Caki2 (cell line): ENCODE measurements at regions not wholly inside any gene's neighbourhood (a gene's known extent, or its start where the extent isn't known, plus 50 kb on each side); places are given as distances from the start of the nearest gene placed in this dataset.

Source experiments
- DNase-seq: peaks from one replicate; pipeline ENCODE4 v3.0.0-alpha.2; 2015; ENCODE audit warnings: low read depth
- in situ Hi-C: cut with HindIII; loops from 2 replicates; pipeline ENCODE4 v1.10.0; 2016; ENCODE audit warnings: low sequenced_read_pairs, low pct_unique_long_range_greater_than_20kb, mixed read lengths

GRCh38 chr14:83764656-83765599 lies 1765.0 kb upstream of the FLRT2 start:
- DNase-seq: no peak
- in situ Hi-C loops: no loop called here

GRCh38 chr14:83777516-83777915 lies 1752.4 kb upstream of the FLRT2 start:
- no peak for DNase-seq
- in situ Hi-C loops: no loop called here

- no peak for DNase-seq
- in situ Hi-C loops: no loop called here
These were observed 1750.7 kb upstream of the FLRT2 start for GRCh38 chr14:83779266-83779665.

GRCh38 chr14:83780321-83780720 lies 1749.6 kb upstream of the FLRT2 start:
- in situ Hi-C loops: no loop called here

GRCh38 chr14:83798421-83798820 lies 1731.5 kb upstream of the FLRT2 start:
- in situ Hi-C loops: no loop called here
- no peak for DNase-seq

More at GRCh38 chr14:83780321-83780720, 1749.6 kb upstream of the FLRT2 start:
- no peak for DNase-seq

GRCh38 chr14:83799233-83799632 lies 1730.7 kb upstream of the FLRT2 start:
- in situ Hi-C loops: no loop called here
- no peak for DNase-seq

GRCh38 chr14:83814896-83815295 lies 1715.0 kb upstream of the FLRT2 start:
- in situ Hi-C loops: no loop called here
- no peak for DNase-seq

GRCh38 chr14:83816761-83817160 lies 1713.2 kb upstream of the FLRT2 start:
- in situ Hi-C loops: no loop called here
- DNase-seq: peak; percentile 1

GRCh38 chr14:83825843-83826242 lies 1704.1 kb upstream of the FLRT2 start:
- in situ Hi-C loops: no loop called here

GRCh38 chr14:83826838-83827237 lies 1703.1 kb upstream of the FLRT2 start:
- no peak for DNase-seq
- in situ Hi-C loops: no loop called here

More at GRCh38 chr14:83825843-83826242, 1704.1 kb upstream of the FLRT2 start:
- no peak for DNase-seq

GRCh38 chr14:83827383-83827782 lies 1702.6 kb upstream of the FLRT2 start:
- DNase-seq: no peak
- in situ Hi-C loops: no loop called here

- in situ Hi-C loops: no loop called here
- DNase-seq: no peak
These were observed 1701.5 kb upstream of the FLRT2 start for GRCh38 chr14:83828406-83828805.

- in situ Hi-C loops: no loop called here
- no peak for DNase-seq
These were observed 1699.6 kb upstream of the FLRT2 start for GRCh38 chr14:83830316-83830715.

GRCh38 chr14:83838226-83838625 lies 1691.7 kb upstream of the FLRT2 start:
- in situ Hi-C loops: no loop called here
- no peak for DNase-seq

- DNase-seq: no peak
- in situ Hi-C loops: no loop called here
These were observed 1687.4 kb upstream of the FLRT2 start for GRCh38 chr14:83842547-83842946.

- in situ Hi-C loops: no loop called here
These were observed 1682.8 kb upstream of the FLRT2 start for GRCh38 chr14:83847102-83847501.

GRCh38 chr14:83850092-83850491 lies 1679.9 kb upstream of the FLRT2 start:
- in situ Hi-C loops: no loop called here
- DNase-seq: no peak

More at GRCh38 chr14:83847102-83847501, 1682.8 kb upstream of the FLRT2 start:
- no peak for DNase-seq

GRCh38 chr14:83856334-83856733 lies 1673.6 kb upstream of the FLRT2 start:
- DNase-seq: no peak
- in situ Hi-C loops: no loop called here

- in situ Hi-C loops: no loop called here
- DNase-seq: no peak
These were observed 1669.3 kb upstream of the FLRT2 start for GRCh38 chr14:83860631-83861155.
